SKM-1 (cell line): ENCODE measurements at regions not wholly inside any gene's neighbourhood (a gene's known extent, or its start where the extent isn't known, plus 50 kb on each side); places are given as distances from the start of the nearest gene placed in this dataset.
"Not testable (repeated sequence)": the region's sequence is repeated elsewhere in the genome, so short reads cannot be mapped to it uniquely, and the experiment has no call there.

Experiments used
- DNase-seq: peaks from one replicate; lab custom pipeline; 2025; ENCODE audit not compliant: unreplicated experiment; lab: John Stamatoyannopoulos, UW

GRCh38 chr12:91287753-91288152 lies 105.1 kb upstream of the DCN start:
- no peak for DNase-seq

DNA sequence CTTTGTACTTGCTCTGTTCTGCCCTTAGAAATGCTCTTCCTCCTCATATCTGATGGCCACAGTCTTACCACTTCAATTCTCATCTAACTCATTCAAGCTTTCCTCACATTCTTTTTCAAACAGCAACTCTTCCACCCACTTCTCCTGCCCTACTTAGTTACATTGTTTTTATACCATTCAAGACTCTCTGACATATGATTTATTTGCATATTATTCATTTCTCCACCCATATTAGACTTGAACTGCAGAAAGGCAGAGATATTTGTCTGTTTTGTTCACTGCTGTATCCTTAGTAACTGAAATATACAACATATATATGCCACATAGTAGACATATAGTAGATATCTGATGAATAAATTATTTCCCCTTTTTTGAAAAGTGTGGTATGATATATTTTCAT lies 95.5 kb upstream of the DCN start:
- no peak for DNase-seq

DNA sequence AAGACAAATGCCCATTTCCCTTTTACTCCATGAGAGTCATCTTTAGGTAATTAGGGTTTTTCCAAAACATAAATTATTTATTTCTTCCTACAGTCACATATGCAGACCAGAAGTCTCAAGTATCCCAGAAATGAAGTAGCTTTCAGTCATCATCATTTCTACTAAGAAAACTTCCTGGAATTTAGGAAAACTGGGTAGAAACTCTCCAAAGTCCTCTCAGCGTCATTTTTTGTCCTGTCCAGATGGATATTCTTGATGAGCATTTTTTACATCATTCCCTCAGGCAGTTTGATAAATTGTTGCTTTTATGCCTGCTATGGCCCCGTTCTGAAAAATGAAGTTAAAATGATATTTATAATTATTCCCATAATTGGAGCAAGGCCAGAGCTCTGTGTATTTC lies 93.9 kb upstream of the DCN start:
- no peak for DNase-seq

DNA sequence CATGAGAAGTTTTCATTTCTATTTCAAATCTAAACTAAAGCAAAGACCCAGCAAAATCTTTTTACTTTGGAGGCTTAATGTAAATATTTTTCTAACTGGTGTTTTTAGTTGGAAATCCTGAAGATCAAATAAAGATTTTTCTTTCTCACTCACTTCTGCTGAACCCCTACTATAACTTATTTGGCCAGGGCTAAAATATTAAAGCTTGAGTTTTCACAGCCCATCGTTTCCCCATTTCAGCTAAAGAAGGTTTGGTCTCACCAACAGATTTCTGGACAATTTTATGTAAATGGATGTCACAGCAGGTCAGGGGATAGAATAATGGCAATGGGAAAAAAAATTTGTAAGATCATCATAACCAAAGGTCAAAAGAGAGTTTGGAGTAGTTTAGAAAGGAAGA lies 92.7 kb upstream of the DCN start:
- no peak for DNase-seq

DNA sequence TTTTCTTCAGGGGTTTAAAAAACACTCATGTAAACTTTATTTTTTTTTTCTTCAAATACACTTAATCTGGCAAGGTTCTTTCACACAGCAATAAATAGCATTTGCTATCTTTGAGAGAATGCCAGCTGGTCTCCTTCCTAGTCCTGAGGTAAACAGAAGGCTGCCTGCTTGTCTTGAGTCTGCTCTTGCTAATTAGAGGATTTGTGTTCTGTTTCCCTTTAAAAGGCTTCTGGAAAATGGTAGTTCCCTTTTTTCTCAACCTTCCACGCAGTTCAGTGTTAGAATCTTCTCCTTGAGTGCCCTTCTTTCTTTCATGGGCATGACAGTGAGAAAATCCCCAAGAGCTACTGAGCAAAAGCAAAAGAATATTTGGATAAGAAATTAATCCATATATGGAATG lies 92.3 kb upstream of the DCN start:
- no peak for DNase-seq

- DNase-seq: no peak
Measured at GRCh38 chr12:91273560-91273959, 90.9 kb upstream of the DCN start.

- no peak for DNase-seq
Measured at GRCh38 chr12:91272461-91273063, 89.9 kb upstream of the DCN start.

- no peak for DNase-seq
Measured at GRCh38 chr12:91271185-91271584, 88.6 kb upstream of the DCN start.

DNA sequence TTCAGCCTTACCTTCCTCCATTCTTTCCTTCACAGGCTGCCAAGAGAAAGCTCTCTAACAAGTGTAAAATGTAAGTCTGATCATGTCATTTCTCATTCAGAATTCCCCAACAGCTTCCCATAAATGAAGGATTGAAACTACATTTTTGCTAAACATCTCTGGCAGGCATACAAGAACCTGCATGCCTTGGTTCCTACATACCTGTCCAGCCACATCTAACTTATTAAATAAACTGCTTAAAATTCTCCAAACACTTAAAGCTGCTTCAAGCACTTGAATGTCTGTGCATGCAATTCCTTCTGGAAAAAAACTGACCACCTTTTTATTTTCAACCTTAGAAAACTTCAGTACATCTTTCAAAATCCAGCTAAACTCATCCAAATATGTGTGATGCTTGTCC lies 84.4 kb upstream of the DCN start:
- no peak for DNase-seq

- no peak for DNase-seq
Measured at GRCh38 chr12:91264178-91264577, 81.6 kb upstream of the DCN start.

GRCh38 chr12:91261820-91262676 lies 79.4 kb upstream of the DCN start:
- no peak for DNase-seq

GRCh38 chr12:91256411-91256810 lies 73.8 kb upstream of the DCN start:
- no peak for DNase-seq

GRCh38 chr12:91252341-91252740 lies 69.7 kb upstream of the DCN start:
- DNase-seq: no peak

GRCh38 chr12:91250273-91250665 lies 67.7 kb upstream of the DCN start:
- no peak for DNase-seq

- DNase-seq: no peak
Measured at GRCh38 chr12:91249518-91250272, 67.1 kb upstream of the DCN start.

DNA sequence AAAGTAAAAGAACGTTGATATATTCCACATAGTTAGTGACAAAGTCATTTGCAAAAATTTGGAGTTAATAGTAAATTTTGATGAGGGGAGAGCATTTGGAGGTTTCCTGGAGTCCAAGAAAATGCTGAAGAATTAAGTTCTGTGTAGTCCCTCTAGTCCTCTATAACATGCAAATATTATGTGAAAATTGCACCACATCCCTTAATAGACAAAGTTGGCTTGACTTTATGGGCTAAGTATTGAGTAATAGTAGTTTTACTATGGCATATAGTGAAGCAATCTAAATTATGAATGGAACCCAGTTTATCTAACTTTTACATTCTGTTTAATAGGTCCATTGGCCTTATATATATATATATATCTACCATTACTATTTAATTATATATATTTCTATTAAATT lies 66.4 kb upstream of the DCN start:
- DNase-seq: no peak

DNA sequence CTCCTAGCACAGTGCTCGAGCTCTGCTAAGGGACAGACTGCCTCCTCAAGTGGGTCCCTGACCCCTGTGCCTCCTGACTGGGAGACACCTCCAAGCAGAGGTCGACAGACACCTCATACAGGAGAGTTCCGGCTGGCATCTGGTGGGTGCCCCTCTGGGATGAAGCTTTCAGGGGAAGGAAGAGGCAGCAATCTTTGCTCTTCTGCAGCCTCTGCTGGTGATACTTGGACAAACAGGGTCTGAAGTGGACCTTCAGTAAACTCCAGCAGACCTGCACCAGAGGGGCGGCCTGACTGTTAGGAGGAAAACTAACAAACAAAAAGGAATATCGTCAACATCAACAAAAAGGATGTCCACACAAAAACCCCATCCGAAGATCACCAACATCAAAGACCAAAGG lies 60.6 kb upstream of the DCN start:
- DNase-seq: not testable (repeated sequence)

GRCh38 chr12:91241756-91242155 lies 59.1 kb upstream of the DCN start:
- no peak for DNase-seq

- DNase-seq: no peak
Measured at GRCh38 chr12:91240386-91241095, 57.9 kb upstream of the DCN start.

GRCh38 chr12:91239481-91239880 lies 56.9 kb upstream of the DCN start:
- no peak for DNase-seq
